H1 (cell line): ENCODE measurements at regions not wholly inside any gene's neighbourhood (a gene's known extent, or its start where the extent isn't known, plus 50 kb on each side); places are given as distances from the start of the nearest gene placed in this dataset.

ENCODE experiments used
- CTCF ChIA-PET: fragments of 300-600 bp; sonication (Branson Sonifier 250); formaldehyde crosslinking; loops from one replicate; lab custom pipeline; 2021; ENCODE audit not compliant: partially characterized antibody; lab: Charles Lee
- POLR2A ChIA-PET: fragments of 300-600 bp; sonication (Branson Sonifier 250); formaldehyde crosslinking; loops from one replicate; lab custom pipeline; 2021; ENCODE audit warnings: inconsistent platforms; ENCODE audit not compliant: partially characterized antibody; lab: Charles Lee
- DNase-seq, 2 experiments: peaks; one replicate each; pipeline versions ENCODE4 v3.0.0 to v3.0.0-alpha.2; 2010 to 2022; ENCODE audit warnings: low spot score in 2 of 2, low read depth in 1 of 2, mixed read lengths in 1 of 2
- FAIRE-seq: peaks from 2 replicates; lab custom pipeline; 2011; peaks lifted over from hg19 to GRCh38; lab: Jason Lieb, UNC
- H2AFZ ChIP-seq: 2 replicates; pipeline ENCODE4 v1.8.1; 2012; ENCODE audit warnings: low read length, inconsistent platforms
- H2AK5ac ChIP-seq: 2 replicates; pipeline ENCODE4 v1.6.1; 2013; ENCODE audit warnings: low read depth, low read length
- H2BK120ac ChIP-seq: replicated peaks from 2 replicates; pipeline ENCODE3; 2013; ENCODE audit warnings: low read depth, low read length, inconsistent platforms
- H2BK12ac ChIP-seq: 2 replicates; pipeline ENCODE4 v1.6.1; 2013; ENCODE audit warnings: low read depth, low read length
- H2BK15ac ChIP-seq: 2 replicates; pipeline ENCODE4 v1.6.1; 2013; ENCODE audit warnings: low read length
- H2BK20ac ChIP-seq: 2 replicates; pipeline ENCODE4 v1.6.1; 2013; ENCODE audit warnings: low read length
- H2BK5ac ChIP-seq: 2 replicates; pipeline ENCODE4 v1.6.1; 2013; ENCODE audit warnings: low read depth, low read length
- H3K14ac ChIP-seq: 2 replicates; pipeline ENCODE4 v1.6.1; 2013; ENCODE audit warnings: inconsistent platforms; ENCODE audit not compliant: insufficient read length
- H3K18ac ChIP-seq: 2 replicates; pipeline ENCODE4 v1.6.1; 2013; ENCODE audit warnings: low read length; ENCODE audit errors: extremely low read depth
- H3K23ac ChIP-seq: 2 replicates; pipeline ENCODE4 v1.6.1; 2013; ENCODE audit warnings: inconsistent platforms; ENCODE audit not compliant: insufficient read length
- H3K23me2 ChIP-seq: 2 replicates; pipeline ENCODE4 v1.6.1; 2013; ENCODE audit warnings: low read depth, low read length
- H3K27ac ChIP-seq: 2 replicates; pipeline ENCODE4 v1.6.1; 2011; ENCODE audit warnings: low read depth, low read length, inconsistent platforms
- H3K27me3 ChIP-seq, 4 experiments: replicated peaks in 1 of 4; 1 replicate in 1 of 4; 2 replicates in 3 of 4; pipeline versions ENCODE4 v1.6.1 to v1.8.1; 2011 to 2013; ENCODE audit warnings: low read length in 3 of 4, mild to moderate bottlenecking in 3 of 4, inconsistent platforms in 2 of 4, mixed read lengths in 2 of 4, moderate library complexity in 1 of 4; ENCODE audit not compliant: control insufficient read depth in 3 of 4, insufficient read depth in 3 of 4; ENCODE audit errors: extremely low read depth in 1 of 4
- H3K36me3 ChIP-seq, 4 experiments: 2 replicates each; pipeline versions ENCODE4 v1.6.1 to v1.8.1; 2011 to 2013; ENCODE audit warnings: mild to moderate bottlenecking in 4 of 4, low read length in 3 of 4, moderate library complexity in 2 of 4, control low read depth in 1 of 4, inconsistent platforms in 1 of 4; ENCODE audit not compliant: insufficient read depth in 4 of 4, control insufficient read depth in 2 of 4
- H3K4ac ChIP-seq: replicated peaks from 2 replicates; pipeline ENCODE3; 2013; ENCODE audit warnings: low read length, low read depth, mixed read lengths, inconsistent platforms; ENCODE audit not compliant: insufficient read length
- H3K4me1 ChIP-seq, 4 experiments: replicated peaks in 1 of 4; 1 replicate in 1 of 4; 2 replicates in 3 of 4; pipeline versions ENCODE4 v1.6.1 to v1.8.1; 2011 to 2013; ENCODE audit warnings: low read length in 3 of 4, inconsistent platforms in 2 of 4, mixed read lengths in 1 of 4; ENCODE audit not compliant: insufficient read depth in 4 of 4, control insufficient read depth in 3 of 4
- H3K4me2 ChIP-seq, 2 experiments: 2 replicates each; pipeline versions ENCODE4 v1.6.1 to v1.8.1; 2011 to 2013; ENCODE audit warnings: low read depth in 2 of 2, low read length in 2 of 2, control low read depth in 1 of 2, inconsistent platforms in 1 of 2, mild to moderate bottlenecking in 1 of 2; ENCODE audit not compliant: insufficient read depth in 1 of 2
- H3K4me3 ChIP-seq, 4 experiments: fragments of 200-600, 300-600 bp in 1 of 4; sonication (generic), shearing (Covaris generic), sonication (Bioruptor Twin) in 1 of 4; 2 replicates each; pipeline versions ENCODE4 v1.5.1 to v1.8.1; 2011 to 2016; ENCODE audit warnings: low read length in 4 of 4, low read depth in 3 of 4, control low read depth in 2 of 4, inconsistent platforms in 2 of 4, mild to moderate bottlenecking in 2 of 4, mixed read lengths in 1 of 4, moderate library complexity in 1 of 4; ENCODE audit not compliant: insufficient read depth in 2 of 4; ENCODE audit errors: extremely low read depth in 1 of 4
- H3K56ac ChIP-seq: replicated peaks from 2 replicates; pipeline ENCODE3; 2013; ENCODE audit warnings: low read depth, mild to moderate bottlenecking, mixed read lengths, low read length, inconsistent platforms; ENCODE audit not compliant: insufficient read length
- H3K79me1 ChIP-seq: 2 replicates; pipeline ENCODE4 v1.6.1; 2013; ENCODE audit warnings: low read depth, low read length, control low read depth
- H3K79me2 ChIP-seq, 2 experiments: 2 replicates each; pipeline versions ENCODE4 v1.6.1 to v1.8.1; 2012 to 2013; ENCODE audit warnings: low read length in 2 of 2, mild to moderate bottlenecking in 2 of 2, inconsistent platforms in 1 of 2; ENCODE audit not compliant: insufficient read depth in 2 of 2, control insufficient read depth in 1 of 2
- H3K9ac ChIP-seq, 4 experiments: replicated peaks in 1 of 4; 1 replicate in 1 of 4; 2 replicates in 3 of 4; pipeline versions ENCODE4 v1.6.1 to v1.8.1; 2011 to 2013; ENCODE audit warnings: low read depth in 3 of 4, low read length in 3 of 4, control low read depth in 2 of 4, mild to moderate bottlenecking in 2 of 4, moderate library complexity in 2 of 4, inconsistent platforms in 1 of 4; ENCODE audit errors: extremely low read depth in 1 of 4
- H3K9me3 ChIP-seq, 2 experiments: 2 replicates each; pipeline versions ENCODE4 v1.6.1 to v1.8.1; 2012 to 2013; ENCODE audit warnings: mild to moderate bottlenecking in 2 of 2, moderate library complexity in 2 of 2, control low read depth in 1 of 2, inconsistent platforms in 1 of 2, low read depth in 1 of 2, low read length in 1 of 2, mixed read lengths in 1 of 2; ENCODE audit not compliant: insufficient read depth in 2 of 2
- H4K20me1 ChIP-seq, 2 experiments: replicated peaks in 1 of 2; 2 replicates each; pipeline versions ENCODE3 to v1.8.1; 2011 to 2013; ENCODE audit warnings: inconsistent platforms in 2 of 2, low read length in 2 of 2, mild to moderate bottlenecking in 1 of 2; ENCODE audit not compliant: insufficient read depth in 2 of 2, control insufficient read depth in 1 of 2
- H4K5ac ChIP-seq: 2 replicates; pipeline ENCODE4 v1.6.1; 2013; ENCODE audit warnings: low read length, low read depth, mixed read lengths, inconsistent platforms; ENCODE audit not compliant: insufficient read length
- H4K8ac ChIP-seq: 2 replicates; pipeline ENCODE4 v1.8.0; 2013; ENCODE audit warnings: mild to moderate bottlenecking, moderate library complexity, low read length, inconsistent platforms; ENCODE audit not compliant: insufficient read depth; ENCODE audit errors: extremely low read depth
- H4K91ac ChIP-seq: replicated peaks from 2 replicates; pipeline ENCODE3; 2013; ENCODE audit warnings: low read length, mixed read lengths, inconsistent platforms; ENCODE audit not compliant: insufficient read length
- ASH2L ChIP-seq: fragments of 200-600, 300-600 bp; sonication (generic); IDR thresholded peaks from one replicate; pipeline ENCODE4 v1.7.1; 2017; ENCODE audit warnings: low read length
- BRCA1 ChIP-seq: IDR thresholded peaks from 2 replicates; pipeline ENCODE4 v1.6.1; 2012; ENCODE audit warnings: low read depth, low read length, improper control_type of control experiment
- CBX5 ChIP-seq: fragments of 300-800, 300-1000 bp; sonication (generic); IDR thresholded peaks from 2 replicates; pipeline ENCODE4 v1.7.1; 2016; ENCODE audit warnings: antibody characterized with exemption, low read length, low read depth
- CEBPB ChIP-seq: IDR thresholded peaks from 2 replicates; pipeline ENCODE4 v1.6.1; 2012; ENCODE audit warnings: low read depth, low read length
- CHD1 ChIP-seq: IDR thresholded peaks from 2 replicates; pipeline ENCODE4 v1.6.1; 2012; ENCODE audit warnings: low read depth, low read length, improper control_type of control experiment
- CTBP2 ChIP-seq: IDR thresholded peaks from 2 replicates; pipeline ENCODE4 v1.7.0; 2011; ENCODE audit warnings: borderline replicate concordance, mild to moderate bottlenecking, moderate library complexity, mixed read lengths, low read length; ENCODE audit not compliant: insufficient read depth, insufficient read length
- JUN ChIP-seq: IDR thresholded peaks from 2 replicates; pipeline ENCODE4 v1.6.1; 2011; ENCODE audit warnings: low read depth, mild to moderate bottlenecking, improper control_type of control experiment, low read length
- NANOG ChIP-seq: IDR thresholded peaks from 2 replicates; pipeline ENCODE4 v1.6.1; 2011; ENCODE audit warnings: low read length, low read depth, mild to moderate bottlenecking, inconsistent platforms; ENCODE audit not compliant: insufficient read depth, poor library complexity, severe bottlenecking
- NRF1 ChIP-seq: IDR thresholded peaks from 2 replicates; pipeline ENCODE4 v1.6.1; 2011; ENCODE audit warnings: mild to moderate bottlenecking, low read depth, low read length, improper control_type of control experiment
- RBBP5 ChIP-seq: IDR thresholded peaks from 2 replicates; pipeline ENCODE4 v1.7.1; 2012; ENCODE audit warnings: low read depth, mild to moderate bottlenecking, inconsistent platforms, low read length, moderate library complexity, borderline replicate concordance
- TAF7 ChIP-seq: optimal IDR thresholded peaks from 2 replicates; pipeline ENCODE3; 2011; ENCODE audit warnings: low read depth, mild to moderate bottlenecking, inconsistent platforms, low read length, moderate library complexity, borderline replicate concordance
- TBP ChIP-seq: IDR thresholded peaks from 2 replicates; pipeline ENCODE4 v1.6.1; 2011; ENCODE audit warnings: low read depth, low read length, improper control_type of control experiment
- YY1 ChIP-seq: IDR thresholded peaks from 2 replicates; pipeline ENCODE4 v1.6.1; 2011; ENCODE audit warnings: low read depth, mild to moderate bottlenecking, low read length
- WGBS, 2 experiments: shearing (Covaris generic) in 1 of 2; methylation state at CpG; one replicate each; pipeline versions ENCODE4 v1.1.6 to v1.1.7; 2013 to 2015; ENCODE audit warnings: low lambda C conversion rate in 2 of 2, mixed read lengths in 2 of 2, inconsistent platforms in 1 of 2, low coverage in 1 of 2, missing lambda C conversion rate in 1 of 2; ENCODE audit not compliant: insufficient replicate concordance in 2 of 2, insufficient coverage in 1 of 2, insufficient read length in 1 of 2; ENCODE audit errors: extremely low coverage in 1 of 2, missing lambda C conversion rate in 1 of 2; 5-methylcytosine and 5-hydroxymethylcytosine counted together
- TF ChIP-seq, protein P1 (sequence below): IDR thresholded peaks from 2 replicates; pipeline ENCODE4 v1.6.1; 2012; ENCODE audit warnings: inconsistent platforms

DNA sequence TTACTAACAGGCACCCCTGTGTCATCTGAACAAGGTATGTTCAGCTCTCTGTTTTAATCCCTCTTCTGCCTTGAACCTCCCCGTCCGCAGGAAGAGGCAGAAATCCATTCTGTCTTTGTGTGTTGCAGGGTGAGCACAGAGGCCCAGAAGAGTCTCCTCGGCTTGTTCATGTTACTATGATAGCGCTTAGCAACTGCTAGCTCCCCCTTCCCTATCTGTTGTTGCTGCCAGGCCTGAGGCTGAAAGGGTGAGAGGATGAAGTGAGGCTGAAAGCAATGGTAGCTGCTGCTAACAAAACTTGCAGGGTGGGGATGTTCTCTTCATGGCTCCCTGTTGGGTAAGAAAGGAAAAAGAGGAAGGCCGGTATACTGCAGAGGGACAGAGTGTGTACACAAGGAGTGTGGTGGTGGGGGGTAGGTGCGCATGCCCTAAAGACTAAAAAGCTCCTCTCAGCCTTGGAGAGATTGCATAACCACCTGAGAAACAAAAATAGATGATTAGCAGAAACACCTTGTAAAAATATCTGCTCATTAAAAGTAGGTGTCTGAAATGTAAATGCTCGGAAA is 55.2 kb upstream of the CITED2 start:
- Histone ChIP-seq H2BK20ac (peak overlapping the region; percentile 13; the same call in 1 of the 2 replicates), H3K23ac (no peak overlapping the region), H3K4me1 (peaks cover 0 to 3% (median 0%) of the 10 kb centered on the region in 4 experiments; a peak in 1 of 7 replicates), H3K79me1 (no peaks in the 10 kb centered on the region; the same call in 1 of the 2 replicates), H3K9ac (no peak overlapping the region), H3K56ac (no peak overlapping the region), H3K27ac (no peak overlapping the region), H4K20me1 (no peaks in the 10 kb centered on the region), H3K4ac (no peak overlapping the region), H2AK5ac (no peak overlapping the region), H2AFZ (peak overlapping the region; percentile 50; the same call in 1 of the 2 replicates), H4K91ac (no peak overlapping the region), H4K8ac (no peak overlapping the region), H2BK12ac (no peak overlapping the region), H3K36me3 (no peaks in the 10 kb centered on the region), H3K23me2 (no peaks in the 10 kb centered on the region), H2BK5ac (no peak overlapping the region), H3K4me3 (no peak overlapping the region), H3K18ac (no peak overlapping the region), H3K79me2 (no peaks in the 10 kb centered on the region), H2BK15ac (no peak overlapping the region), H2BK120ac (no peak overlapping the region), H3K9me3 (no peaks in the 10 kb centered on the region), H3K4me2 (no peak overlapping the region), H3K14ac (no peak overlapping the region), H3K27me3 (no peaks in the 10 kb centered on the region), H4K5ac (no peak overlapping the region)
- no peak for FAIRE-seq
- 92% methylated on average over 6 of the region's 7 CpGs; no CpG with 5 or more reads in 1 of the 2 experiments for WGBS, 2 experiments
- ChIA-PET CTCF (interaction anchor here (2.0 kb wide), 1 partner anchor 10 kb away, joined by 4 read pairs; no protein-coding TSS in a partner anchor), POLR2A (interaction anchor here (2.4 kb wide), 1 partner anchor 55 kb away, joined by 10 read pairs; the partner anchor contains the start of gene CITED2)
- no peak for DNase-seq
- TF ChIP-seq CBX5: no peak
- no peak for TF ChIP-seq NANOG
- TF ChIP-seq JUN: no peak
- TF ChIP-seq ASH2L: no peak
- TF ChIP-seq CHD1: no peak
- no peak for TF ChIP-seq BRCA1
- no peak for TF ChIP-seq NRF1
- TF ChIP-seq RBBP5: no peak
- no peak for TF ChIP-seq CTBP2
- TF ChIP-seq YY1: no peak
- no peak for TF ChIP-seq TBP
- TF ChIP-seq, protein P1, sequence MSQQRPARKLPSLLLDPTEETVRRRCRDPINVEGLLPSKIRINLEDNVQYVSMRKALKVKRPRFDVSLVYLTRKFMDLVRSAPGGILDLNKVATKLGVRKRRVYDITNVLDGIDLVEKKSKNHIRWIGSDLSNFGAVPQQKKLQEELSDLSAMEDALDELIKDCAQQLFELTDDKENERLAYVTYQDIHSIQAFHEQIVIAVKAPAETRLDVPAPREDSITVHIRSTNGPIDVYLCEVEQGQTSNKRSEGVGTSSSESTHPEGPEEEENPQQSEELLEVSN: no peak
- no peak for TF ChIP-seq TAF7
- TF ChIP-seq CEBPB: no peak
